GM23248 (cell line): ENCODE measurements at regions not wholly inside any gene's neighbourhood (a gene's known extent, or its start where the extent isn't known, plus 50 kb on each side); places are given as distances from the start of the nearest gene placed in this dataset.

Experiments
- DNase-seq: peaks from one replicate; pipeline ENCODE4 v3.0.0-alpha.2; 2015
- H2AFZ ChIP-seq: fragments of 200-600 bp; sonication (generic); 2 replicates; pipeline ENCODE4 v1.6.1; 2016; ENCODE audit warnings: antibody characterized with exemption
- H3F3A ChIP-seq: fragments of 200-600 bp; sonication (generic); 2 replicates; pipeline ENCODE4 v1.6.1; 2016; ENCODE audit warnings: mild to moderate bottlenecking, antibody characterized with exemption, mixed run types; ENCODE audit not compliant: insufficient read depth
- H3K27ac ChIP-seq: fragments of 200-600 bp; sonication (generic); 2 replicates; pipeline ENCODE4 v1.5.1; 2016; ENCODE audit warnings: mild to moderate bottlenecking
- H3K27me3 ChIP-seq: fragments of 200-600 bp; sonication (generic); replicated peaks from 2 replicates; pipeline ENCODE4 v1.6.1; 2016; ENCODE audit warnings: mild to moderate bottlenecking; ENCODE audit not compliant: insufficient read depth
- H3K36me3 ChIP-seq: fragments of 200-600 bp; sonication (generic); 2 replicates; pipeline ENCODE4 v1.6.1; 2016; ENCODE audit warnings: low read depth, mild to moderate bottlenecking
- H3K4me1 ChIP-seq: fragments of 200-600 bp; sonication (generic); 2 replicates; pipeline ENCODE4 v1.6.1; 2016; ENCODE audit warnings: mild to moderate bottlenecking; ENCODE audit not compliant: insufficient read depth
- H3K4me2 ChIP-seq: fragments of 200-600 bp; sonication (generic); one replicate; pipeline ENCODE4 v1.6.1; 2016; ENCODE audit warnings: mild to moderate bottlenecking; ENCODE audit not compliant: unreplicated experiment
- H3K4me3 ChIP-seq: fragments of 200-600 bp; sonication (generic); 2 replicates; pipeline ENCODE4 v1.5.1; 2016; ENCODE audit warnings: mild to moderate bottlenecking
- H3K79me2 ChIP-seq: fragments of 200-600 bp; sonication (generic); 2 replicates; pipeline ENCODE4 v1.6.1; 2016; ENCODE audit warnings: mild to moderate bottlenecking; ENCODE audit not compliant: insufficient read depth
- H3K9ac ChIP-seq: fragments of 200-600 bp; sonication (generic); 2 replicates; pipeline ENCODE4 v1.6.1; 2016; ENCODE audit warnings: mild to moderate bottlenecking
- H3K9me2 ChIP-seq: fragments of 200-600 bp; sonication (generic); 2 replicates; pipeline ENCODE4 v1.6.1; 2016; ENCODE audit warnings: mixed run types, mild to moderate bottlenecking, moderate library complexity; ENCODE audit not compliant: insufficient read depth
- H3K9me3 ChIP-seq: fragments of 200-600 bp; sonication (generic); one replicate; pipeline ENCODE4 v1.6.1; 2017; ENCODE audit warnings: low read depth
- H4K20me1 ChIP-seq: fragments of 200-600 bp; sonication (generic); 2 replicates; pipeline ENCODE4 v1.6.0; 2016; ENCODE audit not compliant: insufficient read depth
- EZH2 ChIP-seq: fragments of 200-600 bp; sonication (generic); IDR thresholded peaks from 2 replicates; pipeline ENCODE4 v1.6.1; 2018; ENCODE audit warnings: antibody characterized with exemption, mild to moderate bottlenecking; ENCODE audit not compliant: insufficient read depth, poor library complexity, severe bottlenecking
- EZH2phosphoT487 ChIP-seq: fragments of 200-600 bp; sonication (generic); IDR thresholded peaks from 2 replicates; pipeline ENCODE4 v1.6.1; 2018; ENCODE audit warnings: antibody characterized with exemption, moderate library complexity, mild to moderate bottlenecking, low read depth; ENCODE audit not compliant: insufficient read depth
- WGBS, 2 experiments: methylation state at CpG; one replicate each; pipeline ENCODE4 v1.1.6; 2015 to 2017; ENCODE audit warnings: low lambda C conversion rate in 2 of 2, low coverage in 1 of 2; ENCODE audit errors: missing lambda C conversion rate in 2 of 2; 5-methylcytosine and 5-hydroxymethylcytosine counted together
- in situ Hi-C: fragments of 300-500 bp; cut with MboI; formaldehyde crosslinking; loops from 2 replicates; pipeline ENCODE4 v1.15.0; 2020

DNA sequence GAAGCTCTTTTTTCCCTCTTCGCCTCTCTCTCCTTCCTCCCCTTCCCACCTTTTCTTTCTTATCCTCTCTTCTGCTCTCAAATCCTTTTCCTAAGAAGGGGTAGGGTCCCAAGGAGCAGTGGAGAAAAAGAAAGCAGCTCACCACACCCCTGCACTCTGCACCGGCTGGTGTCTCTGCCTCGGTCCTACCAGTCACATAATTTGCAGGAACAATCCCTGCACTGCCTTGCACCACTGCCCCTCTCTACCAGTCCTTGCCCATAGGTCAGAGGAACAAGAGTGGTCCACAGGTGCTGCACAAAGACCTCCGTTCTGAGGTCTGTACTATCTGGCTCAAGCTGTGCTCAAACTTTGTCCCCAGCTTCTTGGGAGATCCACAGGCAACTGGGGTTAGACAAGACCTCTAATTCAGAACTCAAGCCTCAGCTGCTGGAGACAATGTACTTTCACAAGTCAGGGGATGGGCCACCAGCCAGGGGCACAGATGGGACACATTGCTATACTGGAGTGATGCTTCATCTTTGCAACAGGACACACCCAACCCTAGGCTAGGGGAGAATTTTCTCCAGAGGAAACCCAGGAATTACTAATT is 125.4 kb upstream of the ZNF507 start:
- Histone ChIP-seq H3F3A (no peaks in the 10 kb centered on the region), H2AFZ (no peak overlapping the region), H4K20me1 (no peaks in the 10 kb centered on the region), H3K4me1 (no peaks in the 10 kb centered on the region), H3K27me3 (peaks cover 3% of the 10 kb centered on the region; the same call in 1 of the 2 replicates), H3K79me2 (no peaks in the 10 kb centered on the region), H3K27ac (no peak overlapping the region), H3K36me3 (no peaks in the 10 kb centered on the region), H3K4me2 (no peak overlapping the region), H3K9me3 (no peaks in the 10 kb centered on the region), H3K9ac (no peak overlapping the region), H3K9me2 (no peaks in the 10 kb centered on the region), H3K4me3 (no peak overlapping the region)
- in situ Hi-C loops: no loop called here
- 0 to 5% methylated on average over 4 of the region's 4 CpGs for WGBS, 2 experiments
- no peak for DNase-seq
- TF ChIP-seq EZH2phosphoT487: no peak

GRCh38 chr19:32220951-32221350 is 124.5 kb upstream of the ZNF507 start:
- Histone ChIP-seq H3K4me2 (no peak overlapping the region), H3K79me2 (no peaks in the 10 kb centered on the region), H3F3A (no peaks in the 10 kb centered on the region), H3K4me3 (no peak overlapping the region), H3K9me3 (no peaks in the 10 kb centered on the region), H3K4me1 (no peaks in the 10 kb centered on the region), H2AFZ (no peak overlapping the region), H4K20me1 (no peaks in the 10 kb centered on the region), H3K9ac (no peak overlapping the region), H3K27me3 (peaks cover 7% of the 10 kb centered on the region; the same call in 1 of the 2 replicates), H3K27ac (no peak overlapping the region), H3K36me3 (no peaks in the 10 kb centered on the region), H3K9me2 (no peaks in the 10 kb centered on the region)
- TF ChIP-seq EZH2 (no peak), EZH2phosphoT487 (no peak)
- DNase-seq: no peak
- WGBS, 2 experiments: 73 to 75% methylated on average over 8 of the region's 8 CpGs
- in situ Hi-C loops: no loop called here

- no peak for TF ChIP-seq EZH2
- no peak for TF ChIP-seq EZH2phosphoT487
- Histone ChIP-seq H3F3A (no peaks in the 10 kb centered on the region), H3K9me2 (no peaks in the 10 kb centered on the region), H3K4me2 (no peak overlapping the region), H2AFZ (no peak overlapping the region), H3K27me3 (peaks cover 7% of the 10 kb centered on the region), H3K9ac (no peak overlapping the region), H3K9me3 (no peaks in the 10 kb centered on the region), H3K4me3 (no peak overlapping the region), H3K27ac (no peak overlapping the region), H4K20me1 (no peaks in the 10 kb centered on the region), H3K79me2 (no peaks in the 10 kb centered on the region), H3K4me1 (no peaks in the 10 kb centered on the region), H3K36me3 (no peaks in the 10 kb centered on the region)
- in situ Hi-C loops: no loop called here
- 47 to 58% methylated on average over 4 of the region's 4 CpGs for WGBS, 2 experiments
- DNase-seq: no peak
Observed at GRCh38 chr19:32222556-32222955, 122.9 kb upstream of the ZNF507 start.

DNA sequence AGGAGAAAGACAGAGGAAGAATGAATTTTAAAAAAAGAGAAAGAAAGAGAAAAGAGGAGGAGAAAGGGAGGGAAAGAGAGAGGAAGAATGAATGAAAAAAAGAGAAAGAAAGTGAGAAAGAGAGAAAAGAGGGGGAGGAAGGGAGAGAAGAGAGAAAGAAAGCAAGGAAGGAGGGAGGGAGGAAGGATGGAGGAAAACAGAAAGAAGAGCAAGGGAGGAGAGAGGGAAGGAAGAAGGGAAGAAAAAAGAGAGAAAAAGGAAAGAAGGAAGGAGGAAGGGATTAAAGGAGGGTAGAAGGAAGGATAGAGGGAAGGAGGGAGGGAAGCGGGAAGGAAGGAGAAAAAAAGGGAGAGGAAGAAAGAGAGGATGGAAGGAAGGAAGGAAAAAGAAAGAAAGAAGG is 122.3 kb upstream of the ZNF507 start:
- peaks cover 7% of the 10 kb centered on the region for H3K27me3 ChIP-seq
- no peaks in the 10 kb centered on the region for H3K79me2 ChIP-seq
- no peaks in the 10 kb centered on the region for H3K9me3 ChIP-seq
- no peak overlapping the region for H3K4me2 ChIP-seq
- no peaks in the 10 kb centered on the region for H3F3A ChIP-seq
- 72 to 89% methylated on average over 1 of the region's 1 CpG for WGBS, 2 experiments
- H3K27ac ChIP-seq: no peak overlapping the region
- no peak overlapping the region for H2AFZ ChIP-seq
- no peaks in the 10 kb centered on the region for H3K9me2 ChIP-seq
- in situ Hi-C loops: no loop called here
- H3K9ac ChIP-seq: no peak overlapping the region
- no peaks in the 10 kb centered on the region for H3K36me3 ChIP-seq
- no peak overlapping the region for H3K4me3 ChIP-seq
- H3K4me1 ChIP-seq: no peaks in the 10 kb centered on the region
- TF ChIP-seq EZH2: no peak
- no peak for TF ChIP-seq EZH2phosphoT487
- no peaks in the 10 kb centered on the region for H4K20me1 ChIP-seq
- DNase-seq: no peak
